AML-193 (cell line): ENCODE measurements at regions not wholly inside any gene's neighbourhood (a gene's known extent, or its start where the extent isn't known, plus 50 kb on each side); places are given as distances from the start of the nearest gene placed in this dataset.
"Not testable (repeated sequence)": the region's sequence is repeated elsewhere in the genome, so short reads cannot be mapped to it uniquely, and the experiment has no call there.

ENCODE experiments used
- DNase-seq, 2 experiments: peaks; one replicate each; lab custom pipeline; 2025; lab: John Stamatoyannopoulos, UW

DNA sequence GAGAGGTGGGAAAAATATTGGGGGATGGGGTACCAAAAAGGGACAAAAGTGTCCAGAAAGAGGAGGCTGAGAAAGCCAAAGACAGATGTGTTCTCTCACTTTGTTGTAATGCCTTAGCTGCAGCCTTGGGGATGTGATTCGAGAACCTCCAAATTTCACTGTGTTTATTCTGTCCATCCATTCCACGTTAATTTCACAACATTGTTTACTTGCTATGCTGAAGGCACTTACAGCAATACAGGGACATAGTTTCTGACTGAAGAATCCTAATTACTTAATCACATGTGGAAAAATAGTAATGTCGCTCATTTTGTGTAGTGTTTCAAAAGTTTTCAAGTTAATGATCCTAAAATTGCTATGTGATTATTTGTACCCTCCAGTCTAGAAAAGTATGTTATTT is 146.2 kb upstream of the SLC38A2 start:
- no peak for DNase-seq

DNA sequence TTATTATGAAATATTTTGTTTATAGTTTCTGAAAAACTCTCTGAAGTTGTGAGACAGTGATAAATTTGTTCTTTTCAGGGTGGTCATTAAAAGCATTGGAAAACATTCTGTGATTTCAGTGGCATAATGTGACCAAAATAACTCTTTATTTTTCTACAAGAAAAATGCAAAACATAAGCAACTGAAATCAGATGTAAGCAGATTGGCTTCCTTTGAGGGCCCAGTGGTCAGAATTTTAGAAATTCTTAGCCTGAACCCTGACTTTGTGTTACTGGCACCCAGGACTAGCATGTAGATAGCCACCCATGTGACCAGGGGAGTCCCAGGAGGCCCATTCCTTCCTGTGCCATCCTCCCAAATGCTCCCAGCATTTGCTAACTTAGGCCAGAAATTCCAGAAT is 145.6 kb upstream of the SLC38A2 start:
- DNase-seq: no peak

DNA sequence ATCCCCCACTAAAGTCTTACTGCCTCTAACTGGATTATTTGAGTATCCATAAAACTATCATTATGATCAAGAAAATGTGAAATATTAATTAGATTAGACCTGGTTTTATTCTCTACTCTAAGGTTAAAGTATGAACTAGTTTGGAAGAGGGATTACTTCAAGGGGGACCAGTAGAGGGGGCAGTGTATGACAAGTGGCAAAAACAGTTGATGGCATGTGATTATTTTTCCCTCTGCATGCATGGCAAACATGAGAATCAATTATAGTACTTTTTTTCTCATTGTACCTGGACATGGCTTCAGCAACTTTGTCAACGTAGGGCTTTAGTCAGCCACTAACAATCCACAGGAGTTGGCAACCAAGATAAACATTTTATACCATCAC is 145.0 kb upstream of the SLC38A2 start:
- DNase-seq: no peak

DNA sequence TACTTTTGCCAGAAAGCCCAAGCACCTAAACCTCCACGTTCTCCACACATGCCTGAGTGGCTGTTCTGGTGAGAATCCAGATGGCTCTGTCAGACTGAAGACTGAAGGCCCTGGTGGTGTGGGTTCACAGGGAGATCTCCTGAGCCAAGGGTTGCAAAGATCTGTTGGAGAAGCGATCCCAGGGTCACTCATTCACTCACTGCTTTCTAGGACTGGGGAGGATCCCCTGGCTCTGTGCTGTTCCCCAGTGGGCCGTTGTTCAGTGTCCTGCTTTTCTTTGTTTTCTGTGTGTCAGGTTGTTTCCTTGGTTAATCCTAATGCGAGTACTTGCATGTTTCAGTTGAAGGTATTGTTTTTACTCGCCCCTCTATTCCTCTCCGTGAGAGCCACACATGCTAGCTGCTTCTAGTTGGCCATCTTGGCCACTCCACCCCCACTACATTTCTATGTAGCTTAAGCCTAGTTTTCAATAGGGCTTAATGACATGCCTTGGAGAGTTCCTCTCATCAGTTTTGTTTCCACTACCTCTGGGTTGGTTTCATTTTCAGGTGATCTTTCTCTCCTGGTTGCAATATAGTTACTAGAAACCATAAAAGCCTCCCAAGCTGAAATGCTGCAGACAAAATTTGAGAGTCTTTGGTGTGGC is 144.5 kb upstream of the SLC38A2 start:
- DNase-seq: no peak

DNA sequence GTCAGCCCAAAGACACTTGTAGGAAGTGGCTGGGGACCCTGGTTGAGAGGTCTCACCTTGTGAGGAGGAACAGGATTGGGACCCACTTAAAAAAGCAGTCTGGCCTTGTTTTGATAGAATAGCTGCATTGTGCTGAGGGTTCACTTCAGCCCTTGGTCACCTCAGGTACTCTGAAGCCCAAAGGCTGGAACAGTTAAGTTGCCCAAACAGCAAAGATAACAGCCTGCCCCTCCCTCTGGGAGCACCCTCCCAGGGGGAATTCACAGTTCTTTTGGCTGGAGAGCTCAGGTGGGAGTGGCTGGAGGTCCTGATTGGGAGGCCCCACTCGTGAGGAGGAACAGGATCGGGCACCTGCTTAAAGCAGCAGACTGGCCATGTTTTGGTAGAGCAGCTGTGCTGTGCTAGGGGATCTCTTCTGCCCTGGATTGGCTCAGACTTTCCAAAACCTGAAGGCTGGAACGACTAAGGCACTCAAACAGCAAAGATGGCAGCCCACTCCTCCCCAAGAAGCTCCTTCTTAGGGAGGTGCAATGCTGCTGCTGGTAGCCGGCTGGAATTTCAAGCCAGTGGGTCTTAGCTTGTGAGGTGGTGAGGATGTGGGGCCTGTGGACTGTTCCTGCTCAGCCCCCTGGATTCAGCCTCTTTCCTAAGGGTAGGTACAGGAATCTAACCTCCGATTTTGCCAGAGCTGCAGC is 143.8 kb upstream of the SLC38A2 start:
- no peak for DNase-seq

DNA sequence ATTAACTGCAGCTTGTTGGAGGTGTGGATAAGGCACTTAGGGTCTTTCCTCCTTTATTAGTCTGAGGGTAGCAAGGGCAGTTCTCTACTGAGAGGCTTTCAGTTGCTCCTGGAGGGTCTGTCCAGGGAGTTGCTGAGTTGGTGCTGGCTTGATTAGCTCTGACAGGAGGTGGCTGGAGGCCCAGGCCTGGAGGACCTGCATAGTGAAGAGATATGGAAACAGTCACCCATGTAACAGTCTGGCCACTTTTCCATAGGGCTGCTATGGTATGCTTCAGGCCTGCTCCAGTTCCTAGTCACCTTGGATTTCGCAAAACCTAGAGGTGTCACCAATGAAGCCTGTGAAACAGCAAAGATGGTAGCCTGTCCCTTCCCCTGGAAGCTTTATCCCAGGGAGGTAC is 143.3 kb upstream of the SLC38A2 start:
- DNase-seq: no peak

DNA sequence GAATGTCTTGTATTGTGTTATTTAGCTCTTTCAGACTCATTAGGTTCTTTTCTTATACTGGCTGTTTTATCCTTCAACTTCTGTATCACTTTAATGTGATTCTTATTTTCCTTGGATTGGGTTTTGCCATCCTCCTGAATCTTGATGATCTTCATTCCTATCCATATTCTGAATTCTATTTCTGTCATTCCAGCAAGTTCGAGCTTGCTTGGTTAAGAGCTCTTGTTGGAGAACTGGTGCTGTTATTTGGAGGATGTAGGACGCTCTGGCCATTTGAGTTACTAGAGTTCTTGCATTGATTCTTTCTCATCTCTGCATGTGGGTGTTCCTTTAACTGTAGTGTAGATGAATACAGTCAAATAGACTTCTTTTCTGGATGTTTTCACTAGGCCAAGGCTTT is 142.3 kb upstream of the SLC38A2 start:
- no peak for DNase-seq

DNA sequence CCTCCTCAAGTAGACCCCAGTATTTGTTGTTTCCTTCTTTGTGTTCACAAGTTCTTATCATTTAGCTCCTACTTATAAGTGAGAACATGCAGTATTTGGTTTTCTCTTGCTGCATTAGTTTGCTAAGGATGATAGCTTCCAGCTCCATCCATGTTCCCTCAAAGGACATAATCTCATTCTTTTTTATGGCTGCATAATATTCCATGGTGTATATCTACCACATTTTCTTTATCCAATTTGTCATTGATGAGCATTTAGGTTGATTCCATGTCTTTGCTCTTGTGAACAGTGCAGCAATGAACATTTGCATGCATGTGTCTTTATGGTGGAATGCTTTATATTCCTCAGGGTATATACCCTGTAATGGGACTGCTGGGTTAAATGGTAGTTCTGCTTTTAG is 137.7 kb upstream of the SLC38A2 start:
- DNase-seq: not testable (repeated sequence)

DNA sequence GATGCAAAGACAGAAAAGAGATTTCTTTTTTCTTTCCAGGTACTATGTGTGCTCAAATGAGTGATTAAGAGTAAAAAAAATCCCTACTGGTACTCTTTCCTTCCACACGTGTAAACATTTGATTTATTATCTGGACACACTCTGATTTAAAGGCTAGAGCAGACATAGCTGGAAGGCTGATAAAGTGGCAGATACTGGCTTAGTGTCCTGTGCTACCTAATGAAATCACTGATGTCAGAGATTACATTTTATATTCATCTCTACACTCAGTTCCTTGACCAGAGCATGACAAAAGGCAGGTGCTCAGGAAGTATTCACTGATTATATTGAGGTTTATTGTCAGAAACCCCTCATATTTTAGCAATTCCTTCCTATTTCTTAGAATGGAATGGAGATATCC is 136.6 kb upstream of the SLC38A2 start:
- DNase-seq: no peak

DNA sequence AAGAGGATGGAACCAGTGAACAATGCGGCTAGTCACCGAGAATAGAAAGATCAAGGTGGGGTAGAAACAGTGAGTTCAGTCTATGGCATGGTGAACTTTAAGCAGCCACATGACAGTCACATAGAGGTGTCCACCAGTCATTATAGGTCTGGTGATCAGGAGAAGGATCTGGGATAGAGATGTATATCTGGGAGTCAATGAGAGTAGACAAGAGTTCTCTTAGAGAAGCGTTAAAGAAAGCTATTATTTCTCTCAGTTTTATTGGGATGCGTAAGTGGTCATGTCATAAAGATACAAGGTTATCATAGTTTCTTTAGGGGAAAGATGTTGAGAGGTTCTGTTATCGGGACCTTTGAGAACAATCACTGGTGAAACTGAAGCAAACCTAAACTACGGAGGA is 136.1 kb upstream of the SLC38A2 start:
- no peak for DNase-seq

DNA sequence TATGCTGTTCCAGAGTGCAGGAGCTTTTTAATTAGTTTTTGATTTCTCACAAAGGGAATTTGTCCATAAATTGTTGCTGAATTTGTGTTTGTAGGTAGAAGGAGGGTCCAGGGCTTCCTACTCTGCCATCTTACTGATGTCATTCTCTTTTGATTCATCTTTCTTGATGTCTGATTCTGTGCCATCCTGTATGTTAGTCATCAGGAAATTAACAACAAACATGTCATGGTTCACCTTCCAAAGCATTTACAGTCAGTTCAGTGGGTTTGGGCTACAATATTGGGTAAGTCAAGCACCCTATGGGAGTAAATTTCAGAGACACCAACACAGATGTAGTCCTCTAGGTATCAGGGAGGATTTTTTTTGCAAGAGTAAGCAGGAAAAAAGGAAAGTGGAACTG is 135.2 kb upstream of the SLC38A2 start:
- DNase-seq: no peak

DNA sequence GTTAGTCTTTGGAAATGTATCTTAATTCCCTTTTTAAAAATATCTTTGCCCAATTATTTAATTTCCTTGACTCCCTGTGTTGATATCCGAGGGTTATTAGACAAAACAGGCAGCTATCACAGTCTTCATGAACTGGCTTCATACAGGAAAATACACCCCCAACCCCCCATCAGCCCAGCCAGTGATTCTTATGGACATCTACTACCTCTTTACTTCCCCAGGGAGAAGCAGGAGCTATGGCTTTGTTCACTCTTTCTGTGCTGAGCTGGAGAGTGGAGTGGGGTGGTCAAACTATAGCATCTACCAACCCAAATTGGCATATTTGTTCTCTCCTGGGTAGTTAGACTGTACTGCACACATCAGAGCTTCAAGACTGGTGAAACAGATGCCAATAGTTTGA is 134.4 kb upstream of the SLC38A2 start:
- DNase-seq: no peak

DNA sequence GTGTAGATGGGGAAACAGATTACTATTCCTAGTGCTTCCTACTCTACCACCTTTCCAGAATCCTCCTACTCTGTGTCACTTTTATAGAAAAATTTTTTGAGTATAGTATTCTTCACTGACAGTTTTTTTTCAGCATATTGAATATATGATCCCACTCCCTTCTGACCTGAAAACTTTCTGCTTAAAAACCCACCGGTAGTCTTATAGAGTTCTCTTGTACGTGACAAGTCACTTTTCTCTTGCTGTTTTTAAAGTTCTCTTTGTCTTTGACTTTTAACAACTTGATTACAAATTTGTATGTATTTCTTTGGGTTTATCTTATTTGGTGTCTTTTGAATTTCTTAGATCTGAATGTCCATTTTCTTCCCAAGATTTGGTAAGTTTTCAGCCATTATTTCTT is 133.6 kb upstream of the SLC38A2 start:
- DNase-seq: no peak

DNA sequence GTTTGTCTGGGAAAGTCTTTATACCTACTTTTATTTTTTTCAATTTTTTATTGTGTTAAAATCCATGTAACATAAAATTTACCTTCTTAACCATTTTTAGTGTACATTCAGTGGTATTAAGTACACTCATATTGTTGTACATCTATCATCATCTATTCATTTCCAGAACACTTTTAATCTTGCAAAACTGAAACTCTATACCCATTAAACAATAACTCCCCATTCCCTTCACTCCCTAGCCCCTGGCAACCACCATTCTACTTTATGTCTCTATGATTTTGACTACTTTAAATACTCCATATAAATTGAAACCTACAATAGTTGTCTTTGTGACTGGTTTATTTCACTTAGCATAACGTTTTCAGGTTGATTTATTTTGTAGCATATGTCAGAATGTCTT is 131.9 kb upstream of the SLC38A2 start:
- DNase-seq: no peak

DNA sequence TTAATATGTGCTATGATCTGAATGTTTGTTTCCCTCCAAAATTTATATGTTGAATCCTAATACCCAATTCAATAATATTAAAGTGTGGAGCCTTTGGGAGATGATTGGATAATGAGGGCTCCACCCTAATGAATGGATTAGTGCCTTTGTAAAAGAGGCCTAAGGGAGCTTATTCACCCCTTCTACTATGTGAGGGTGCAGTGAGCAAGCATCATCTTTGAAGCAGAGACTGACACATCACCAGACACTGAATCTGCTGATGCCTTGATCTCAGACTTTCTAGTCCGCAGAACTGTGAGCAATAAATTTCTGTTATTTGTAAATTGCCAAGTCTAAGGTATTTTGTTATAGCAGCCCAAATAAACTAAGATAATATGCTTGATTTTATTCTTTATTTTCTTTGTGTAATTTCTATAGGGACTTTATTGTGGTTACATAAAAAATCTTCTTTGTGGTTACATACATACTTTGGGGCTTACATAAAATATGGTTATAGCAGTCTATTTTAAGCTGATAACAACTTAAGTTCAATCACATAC is 131.1 kb upstream of the SLC38A2 start:
- DNase-seq: no peak

DNA sequence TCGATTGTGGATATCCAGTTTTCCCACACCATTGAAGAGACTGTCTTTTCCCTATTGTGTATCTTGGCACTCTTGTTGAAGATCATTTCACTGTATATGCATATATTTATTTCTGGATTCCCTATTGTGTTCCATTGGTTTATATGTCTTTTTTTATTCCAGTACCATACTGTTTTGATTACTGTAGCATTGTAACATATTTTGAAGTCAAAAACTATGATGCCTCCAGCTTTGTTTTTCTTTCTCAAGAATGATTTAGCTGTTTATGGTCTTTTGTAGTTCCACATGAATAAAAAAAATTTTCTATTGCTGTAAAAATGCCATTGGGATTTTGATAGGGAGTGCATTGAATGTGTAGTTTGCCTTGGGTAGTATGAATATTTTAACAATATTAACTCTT is 128.1 kb upstream of the SLC38A2 start:
- no peak for DNase-seq

DNA sequence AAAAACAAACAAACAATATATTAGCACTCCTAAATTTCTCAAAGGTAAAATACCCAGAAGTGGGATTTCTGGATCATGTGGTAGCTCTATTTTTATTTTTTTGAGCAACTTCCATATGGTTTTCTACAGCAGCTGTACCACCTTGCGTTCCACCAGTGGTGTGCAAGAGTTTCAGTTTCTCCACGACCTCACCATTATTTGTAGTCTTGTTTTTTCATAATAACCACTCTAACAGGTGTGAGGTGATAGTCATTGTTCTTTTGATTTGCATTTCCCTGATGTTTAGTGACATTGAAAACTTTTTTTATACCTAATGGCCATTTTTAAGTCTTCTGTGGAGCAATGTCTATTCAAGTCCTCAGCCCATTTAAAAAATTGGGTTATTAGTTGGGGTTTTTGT is 127.3 kb upstream of the SLC38A2 start:
- DNase-seq: no peak

DNA sequence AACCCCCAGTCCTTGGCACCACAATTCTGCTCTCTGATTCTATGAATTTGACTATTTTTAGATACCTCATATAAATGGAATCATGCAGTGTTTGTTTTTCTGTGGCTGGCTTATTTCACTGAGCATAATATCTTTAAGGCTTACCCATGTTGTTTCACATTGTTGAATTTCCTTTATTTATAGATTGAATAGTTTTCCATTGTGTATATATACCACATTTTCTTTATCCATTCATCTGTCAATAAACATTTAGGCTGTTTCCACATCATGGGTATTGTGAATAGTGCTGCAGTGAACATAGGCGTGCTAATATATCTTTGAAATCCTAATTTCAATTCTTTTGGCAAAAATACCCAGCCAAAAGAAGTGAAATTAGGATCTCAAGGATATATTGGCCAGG is 126.7 kb upstream of the SLC38A2 start:
- no peak for DNase-seq

DNA sequence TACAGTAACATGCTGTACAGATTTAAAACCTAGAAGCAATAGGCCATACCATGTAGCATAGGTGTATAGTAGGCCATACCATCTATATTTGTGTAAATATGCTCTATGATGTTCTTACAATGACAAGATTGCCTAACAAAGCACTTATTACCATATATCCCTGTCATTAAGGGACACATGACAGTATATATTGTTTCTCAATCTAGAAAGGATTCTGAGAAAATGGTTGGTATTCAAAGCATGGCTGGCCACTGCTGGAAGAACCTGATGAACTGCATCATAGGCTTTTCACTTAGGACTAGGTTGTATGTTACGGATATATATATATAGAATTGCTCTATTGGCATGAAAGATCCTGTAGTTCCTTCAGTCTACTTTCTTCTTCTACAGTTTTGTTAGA is 125.2 kb upstream of the SLC38A2 start:
- DNase-seq: no peak

DNA sequence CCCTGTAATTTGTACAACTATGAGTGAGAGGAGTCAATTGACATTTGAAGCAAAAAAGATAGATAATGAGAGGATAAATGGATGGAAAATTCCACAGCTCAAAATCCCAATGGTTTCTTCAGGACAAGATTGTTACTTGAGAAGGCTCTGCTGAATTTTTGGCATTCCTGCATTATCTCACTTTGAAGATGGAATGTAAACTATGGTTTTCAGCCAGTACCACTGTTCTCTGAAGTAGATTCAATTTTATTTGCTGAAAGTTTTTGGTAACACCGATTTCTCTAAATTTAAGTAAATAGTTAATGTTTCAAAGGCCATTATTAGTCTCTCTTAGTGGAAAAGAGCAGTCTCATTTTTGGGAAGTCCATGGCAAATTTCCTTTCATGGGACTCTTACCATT is 121.9 kb upstream of the SLC38A2 start:
- no peak for DNase-seq

DNA sequence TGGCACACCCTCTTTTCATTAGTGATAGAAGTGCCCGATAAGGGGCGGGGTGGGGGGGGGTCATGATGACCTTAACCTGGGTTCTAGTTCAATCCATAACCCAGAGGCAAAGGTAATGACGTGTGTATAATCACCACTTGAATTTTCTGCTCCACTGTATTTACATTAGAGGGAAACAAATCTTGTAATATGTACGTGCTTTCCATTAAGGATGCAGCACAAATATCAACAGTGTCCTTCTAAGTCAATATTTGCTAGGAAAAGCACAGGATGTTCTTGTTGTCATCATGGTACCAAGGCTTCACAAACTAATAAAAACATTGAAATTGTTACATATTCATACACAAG is 121.2 kb upstream of the SLC38A2 start:
- no peak for DNase-seq

DNA sequence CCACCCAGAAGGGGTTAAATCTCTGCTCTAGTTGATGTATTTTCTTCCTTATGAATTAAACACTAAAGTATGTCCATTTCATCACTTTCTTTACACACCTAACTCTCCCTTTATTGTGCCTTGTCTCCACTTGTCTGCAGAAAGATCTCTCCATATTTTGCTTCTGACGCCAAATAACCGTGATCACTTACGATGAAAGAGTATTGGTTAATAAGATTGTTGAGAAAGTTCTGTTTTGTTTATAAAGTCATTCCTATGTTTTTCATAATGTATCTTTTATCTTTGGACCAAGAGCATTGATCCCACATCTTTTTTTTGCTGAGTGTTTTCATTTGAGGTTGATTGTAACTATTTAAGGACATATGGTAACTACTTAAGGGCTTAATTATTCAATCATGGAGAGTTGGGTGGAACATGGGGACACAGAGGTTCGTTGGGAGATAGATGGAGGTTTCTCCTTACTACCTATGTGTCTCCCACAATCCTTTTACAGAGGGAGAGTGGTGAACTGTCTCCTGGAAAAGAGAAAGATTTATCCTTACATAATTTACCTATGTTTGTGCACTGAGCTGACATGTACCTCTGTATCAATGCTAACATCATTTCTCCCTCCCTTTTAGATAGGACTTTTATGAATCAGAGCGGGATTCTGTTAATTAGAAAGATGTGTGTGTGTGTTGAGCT is 120.7 kb upstream of the SLC38A2 start:
- DNase-seq: no peak

DNA sequence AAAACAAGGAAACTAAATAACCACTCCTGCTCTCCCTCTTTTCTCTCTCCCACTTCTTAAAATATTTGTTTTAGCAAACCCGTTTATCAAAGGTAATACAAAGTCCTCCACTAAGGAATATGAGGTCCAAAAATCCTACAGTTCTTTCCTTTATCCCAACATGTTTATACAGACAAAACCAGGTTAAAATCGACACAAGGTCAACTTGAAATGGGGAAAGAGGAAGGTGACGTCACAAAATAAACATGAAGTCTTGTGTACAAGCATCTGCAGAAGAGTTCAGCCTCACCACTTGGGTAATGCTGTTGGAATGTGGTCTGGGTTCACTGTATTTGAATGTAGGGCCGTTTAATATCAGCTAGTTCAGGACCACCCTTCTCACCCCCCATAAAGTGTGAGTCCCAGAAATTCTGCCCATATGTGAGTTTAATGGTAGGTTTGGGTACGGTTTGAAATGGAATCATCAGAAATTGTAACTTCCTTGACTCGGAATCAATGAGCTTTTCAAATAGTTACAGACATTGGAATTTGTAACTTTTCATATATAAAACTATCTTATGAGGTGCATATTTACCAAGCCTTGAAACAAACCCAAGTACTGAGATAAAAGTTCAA is 120.0 kb upstream of the SLC38A2 start:
- DNase-seq: no peak
